Trophoblast cell (in vitro differentiated cells and primary cell): ENCODE measurements at regions not wholly inside any gene's neighbourhood (a gene's known extent, or its start where the extent isn't known, plus 50 kb on each side); places are given as distances from the start of the nearest gene placed in this dataset.

ENCODE experiments used
- DNase-seq, 2 donors: peaks; one replicate each; pipeline ENCODE4 v3.0.0-alpha.2; 2016
- H2AFZ ChIP-seq: 2 replicates; pipeline ENCODE4 v1.6.1; 2013; ENCODE audit warnings: low read length, moderate library complexity, mild to moderate bottlenecking; ENCODE audit not compliant: insufficient read depth, poor library complexity
- H2AK5ac ChIP-seq: 2 replicates; pipeline ENCODE4 v1.6.1; 2013; ENCODE audit warnings: mild to moderate bottlenecking, low read length
- H2BK120ac ChIP-seq: 2 replicates; pipeline ENCODE4 v1.6.1; 2013; ENCODE audit warnings: low read length, mild to moderate bottlenecking, moderate library complexity; ENCODE audit not compliant: insufficient read depth, poor library complexity
- H2BK12ac ChIP-seq: 2 replicates; pipeline ENCODE4 v1.6.1; 2013; ENCODE audit warnings: mild to moderate bottlenecking, low read length, moderate library complexity
- H2BK5ac ChIP-seq: 2 replicates; pipeline ENCODE4 v1.6.1; 2013; ENCODE audit warnings: low read length, low read depth, moderate library complexity, mild to moderate bottlenecking; ENCODE audit not compliant: poor library complexity
- H3K14ac ChIP-seq: 2 replicates; pipeline ENCODE4 v1.6.1; 2013; ENCODE audit warnings: mild to moderate bottlenecking, low read length
- H3K18ac ChIP-seq: 2 replicates; pipeline ENCODE4 v1.6.1; 2013; ENCODE audit warnings: mild to moderate bottlenecking, low read length
- H3K23ac ChIP-seq: 2 replicates; pipeline ENCODE4 v1.6.1; 2013; ENCODE audit warnings: low read length
- H3K27ac ChIP-seq: 2 replicates; pipeline ENCODE4 v1.5.1; 2013; ENCODE audit warnings: low read depth, mild to moderate bottlenecking, inconsistent platforms, low read length, moderate library complexity
- H3K27me3 ChIP-seq: 2 replicates; pipeline ENCODE4 v1.6.1; 2013; ENCODE audit warnings: inconsistent platforms, mild to moderate bottlenecking, low read length, moderate library complexity; ENCODE audit not compliant: insufficient read depth
- H3K36me3 ChIP-seq, 2 experiments: 1 replicate in 1 of 2; 2 replicates in 1 of 2; pipeline ENCODE4 v1.6.1; 2013; ENCODE audit warnings: low read length in 2 of 2, mild to moderate bottlenecking in 2 of 2, moderate library complexity in 1 of 2; ENCODE audit not compliant: insufficient read depth in 2 of 2, control insufficient read depth in 1 of 2
- H3K4ac ChIP-seq: 2 replicates; pipeline ENCODE4 v1.6.1; 2013; ENCODE audit warnings: low read depth, mild to moderate bottlenecking, low read length, moderate library complexity
- H3K4me1 ChIP-seq, 2 experiments: 1 replicate in 1 of 2; 2 replicates in 1 of 2; pipeline ENCODE4 v1.6.1; 2013; ENCODE audit warnings: low read length in 2 of 2, mild to moderate bottlenecking in 2 of 2, moderate library complexity in 1 of 2; ENCODE audit not compliant: insufficient read depth in 2 of 2, control insufficient read depth in 1 of 2
- H3K4me2 ChIP-seq: 2 replicates; pipeline ENCODE4 v1.6.1; 2013; ENCODE audit warnings: inconsistent platforms, mild to moderate bottlenecking, low read length, moderate library complexity
- H3K4me3 ChIP-seq: 2 replicates; pipeline ENCODE4 v1.5.1; 2013; ENCODE audit warnings: mild to moderate bottlenecking, low read depth, low read length, inconsistent platforms
- H3K79me1 ChIP-seq: one replicate; pipeline ENCODE4 v1.6.1; 2013; ENCODE audit warnings: low read length
- H3K79me2 ChIP-seq: 2 replicates; pipeline ENCODE4 v1.6.1; 2013; ENCODE audit warnings: low read length, mild to moderate bottlenecking; ENCODE audit not compliant: control insufficient read depth, insufficient read depth, poor library complexity
- H3K9ac ChIP-seq: 2 replicates; pipeline ENCODE4 v1.6.1; 2013; ENCODE audit warnings: mild to moderate bottlenecking, low read length
- H3K9me3 ChIP-seq: 2 replicates; pipeline ENCODE4 v1.6.1; 2013; ENCODE audit warnings: low read depth, mild to moderate bottlenecking, control low read depth, inconsistent platforms, low read length; ENCODE audit not compliant: insufficient read depth
- H4K12ac ChIP-seq: 2 replicates; pipeline ENCODE4 v1.6.1; 2013; ENCODE audit warnings: low read depth, mild to moderate bottlenecking, low read length, moderate library complexity
- H4K8ac ChIP-seq: 2 replicates; pipeline ENCODE4 v1.6.1; 2013; ENCODE audit warnings: low read depth, mild to moderate bottlenecking, low read length, moderate library complexity
- H4K91ac ChIP-seq: one replicate; pipeline ENCODE4 v1.6.1; 2013; ENCODE audit warnings: low read depth, mild to moderate bottlenecking, low read length, moderate library complexity
- WGBS: extraction: QIAGEN DNeasy Blood & Tissue Kit; methylation state at CpG from one replicate; pipeline ENCODE4 v1.1.7; 2013; ENCODE audit warnings: missing lambda C conversion rate; ENCODE audit not compliant: insufficient read length, insufficient coverage; ENCODE audit errors: extremely low coverage; 5-methylcytosine and 5-hydroxymethylcytosine counted together

- no peak overlapping the region for H3K18ac ChIP-seq
- H3K23ac ChIP-seq, result no peak overlapping the region
- H3K79me1 ChIP-seq, result peaks cover 8% of the 10 kb centered on the region
- no peak overlapping the region for H3K27ac ChIP-seq
- peak overlapping the region; percentile 60 for H2BK120ac ChIP-seq
- WGBS, result no CpG with 5 or more reads among the region's 2 CpGs
- no peak overlapping the region for H3K4ac ChIP-seq
- no peak overlapping the region for H2BK5ac ChIP-seq
- H2AFZ ChIP-seq, result no peak overlapping the region
- H4K91ac ChIP-seq, result peak overlapping the region; percentile 2
- H2AK5ac ChIP-seq, result no peak overlapping the region
- no peaks in the 10 kb centered on the region for H3K27me3 ChIP-seq
- DNase-seq, result no peak
- H2BK12ac ChIP-seq, result peak overlapping the region; percentile 87
- H3K79me2 ChIP-seq, result no peaks in the 10 kb centered on the region
- H3K9me3 ChIP-seq, result no peaks in the 10 kb centered on the region
- no peaks in the 10 kb centered on the region for H3K36me3 ChIP-seq
- H3K4me2 ChIP-seq, result no peak overlapping the region
- H3K9ac ChIP-seq, result no peak overlapping the region
- no peak overlapping the region for H3K14ac ChIP-seq
- no peak overlapping the region for H4K12ac ChIP-seq
- peak overlapping the region; percentile 60 for H4K8ac ChIP-seq
- no peaks in the 10 kb centered on the region for H3K4me1 ChIP-seq
- no peak overlapping the region for H3K4me3 ChIP-seq
Observed at GRCh38 chr10:29174389-29174788, 114.5 kb upstream of the LYZL1 start.

GRCh38 chr10:29176845-29177832, 111.7 kb upstream of the LYZL1 start:
- Histone ChIP-seq H2AFZ (no peak overlapping the region), H3K18ac (no peak overlapping the region), H3K4me1 (no peaks in the 10 kb centered on the region), H2BK5ac (no peak overlapping the region), H4K91ac (peak overlapping the region; percentile 82), H2BK120ac (peak overlapping the region; percentile 52), H3K9ac (no peak overlapping the region), H3K36me3 (no peaks in the 10 kb centered on the region), H2AK5ac (no peak overlapping the region), H3K79me2 (no peaks in the 10 kb centered on the region), H3K14ac (no peak overlapping the region), H3K4me3 (no peak overlapping the region), H3K9me3 (no peaks in the 10 kb centered on the region), H4K12ac (no peak overlapping the region), H3K23ac (no peak overlapping the region), H2BK12ac (no peak overlapping the region), H3K27me3 (no peaks in the 10 kb centered on the region), H3K4ac (no peak overlapping the region), H3K79me1 (peaks cover 8% of the 10 kb centered on the region), H3K4me2 (no peak overlapping the region), H4K8ac (no peak overlapping the region), H3K27ac (no peak overlapping the region)
- DNase-seq, result no peak
- WGBS, result no CpG with 5 or more reads among the region's 7 CpGs

- H3K4me3 ChIP-seq, result no peak overlapping the region
- H3K79me1 ChIP-seq, result peaks cover 4% of the 10 kb centered on the region
- no peak overlapping the region for H3K23ac ChIP-seq
- no peak overlapping the region for H3K9ac ChIP-seq
- H3K27ac ChIP-seq, result no peak overlapping the region
- DNase-seq, result peak in 1 of 2 donors; percentile 21
- H3K27me3 ChIP-seq, result no peaks in the 10 kb centered on the region
- no peak overlapping the region for H2AFZ ChIP-seq
- H4K8ac ChIP-seq, result no peak overlapping the region
- H3K79me2 ChIP-seq, result peaks cover 2% of the 10 kb centered on the region
- no peaks in the 10 kb centered on the region for H3K9me3 ChIP-seq
- peak overlapping the region; percentile 28 for H4K91ac ChIP-seq
- no peak overlapping the region for H3K18ac ChIP-seq
- no peak overlapping the region for H2BK12ac ChIP-seq
- H3K4ac ChIP-seq, result no peak overlapping the region
- H3K4me1 ChIP-seq, result no peaks in the 10 kb centered on the region
- H4K12ac ChIP-seq, result no peak overlapping the region
- no peak overlapping the region for H3K14ac ChIP-seq
- WGBS, result no CpG with 5 or more reads among the region's 6 CpGs
- no peaks in the 10 kb centered on the region for H3K36me3 ChIP-seq
- H2BK120ac ChIP-seq, result peak overlapping the region; percentile 41
- H3K4me2 ChIP-seq, result no peak overlapping the region
- no peak overlapping the region for H2AK5ac ChIP-seq
- no peak overlapping the region for H2BK5ac ChIP-seq
Observed at GRCh38 chr10:29181936-29182335, 106.9 kb upstream of the LYZL1 start.

GRCh38 chr10:29183301-29183945, 105.4 kb upstream of the LYZL1 start:
- Histone ChIP-seq H3K27ac (no peak overlapping the region), H4K91ac (peak overlapping the region; percentile 74), H3K18ac (peak overlapping the region; percentile 72), H4K12ac (no peak overlapping the region), H3K27me3 (no peaks in the 10 kb centered on the region), H2AK5ac (peak overlapping the region; percentile 99), H2AFZ (no peak overlapping the region), H3K36me3 (no peaks in the 10 kb centered on the region), H3K4me1 (no peaks in the 10 kb centered on the region), H3K9ac (no peak overlapping the region), H3K14ac (peak overlapping the region; percentile 70), H3K4me3 (no peak overlapping the region), H4K8ac (no peak overlapping the region), H2BK5ac (peak overlapping the region; percentile 31), H2BK12ac (peak overlapping the region; percentile 90), H3K79me2 (peaks cover 2% of the 10 kb centered on the region), H3K23ac (no peak overlapping the region), H3K4me2 (no peak overlapping the region), H3K9me3 (no peaks in the 10 kb centered on the region), H2BK120ac (peak overlapping the region; percentile 75), H3K79me1 (peaks cover 2% of the 10 kb centered on the region), H3K4ac (no peak overlapping the region)
- DNase-seq, result no peak
- no CpG with 5 or more reads among the region's 6 CpGs for WGBS
